GM18505 (cell line): ENCODE measurements at regions not wholly inside any gene's neighbourhood (a gene's known extent, or its start where the extent isn't known, plus 50 kb on each side); places are given as distances from the start of the nearest gene placed in this dataset.

Experiments
- ATAC-seq: cut with Tn5 transposase; IDR thresholded peaks from one replicate; pipeline ENCODE4 v1.9.1; 2021; ENCODE audit not compliant: unreplicated experiment
- POLR2A ChIP-seq: IDR thresholded peaks from 4 replicates; pipeline ENCODE4 v1.6.1; 2011; ENCODE audit warnings: borderline replicate concordance; ENCODE audit not compliant: insufficient read depth, insufficient read length; ENCODE audit errors: extremely low read depth

DNA sequence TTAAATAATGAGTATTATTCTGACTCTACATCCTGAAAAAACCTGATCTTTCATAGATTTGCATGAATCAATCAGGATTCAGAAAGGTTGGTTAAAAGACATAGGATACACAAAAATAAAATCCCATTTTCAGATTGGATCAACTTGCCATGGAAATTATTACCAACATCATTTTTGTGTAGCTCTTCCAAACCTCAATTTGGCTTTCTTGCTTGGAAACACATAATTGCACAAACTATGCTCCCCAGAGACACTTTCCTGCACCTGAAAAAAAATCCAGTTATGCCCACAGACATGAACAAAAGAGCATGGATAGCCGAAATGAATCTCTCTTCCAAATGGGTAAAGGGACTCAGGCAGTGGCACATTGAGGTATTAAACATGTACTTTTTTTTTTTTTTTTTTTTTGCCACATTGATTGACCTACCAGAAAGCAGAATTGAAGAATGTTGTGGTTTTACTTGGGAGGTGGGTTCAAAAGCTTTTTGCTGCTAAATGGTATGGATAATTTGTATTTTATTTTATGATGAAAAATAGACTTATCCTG is 135.4 kb upstream of the FBN2 start:
- no peak for TF ChIP-seq POLR2A
- ATAC-seq, result no peak

DNA sequence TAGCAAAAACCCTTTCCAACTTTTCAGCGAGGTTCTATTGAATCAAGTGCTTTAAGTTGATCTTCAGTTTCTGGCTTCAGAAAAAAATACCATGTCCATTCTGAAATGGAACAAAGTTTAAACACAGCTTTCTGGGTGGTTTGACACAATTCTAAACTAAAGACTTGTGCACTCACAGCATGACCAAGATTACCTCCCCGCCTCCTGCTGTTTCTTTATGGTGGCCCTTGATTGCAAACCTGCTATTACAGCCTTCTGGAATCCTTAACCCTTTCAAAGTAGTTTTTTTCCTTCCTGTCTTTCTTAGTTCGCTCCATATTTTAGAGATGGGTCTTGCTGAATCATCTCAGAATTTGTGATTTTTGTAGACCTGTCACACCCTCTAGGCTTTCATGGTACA is 135.9 kb upstream of the FBN2 start:
- no peak for ATAC-seq
- TF ChIP-seq POLR2A, result no peak

DNA sequence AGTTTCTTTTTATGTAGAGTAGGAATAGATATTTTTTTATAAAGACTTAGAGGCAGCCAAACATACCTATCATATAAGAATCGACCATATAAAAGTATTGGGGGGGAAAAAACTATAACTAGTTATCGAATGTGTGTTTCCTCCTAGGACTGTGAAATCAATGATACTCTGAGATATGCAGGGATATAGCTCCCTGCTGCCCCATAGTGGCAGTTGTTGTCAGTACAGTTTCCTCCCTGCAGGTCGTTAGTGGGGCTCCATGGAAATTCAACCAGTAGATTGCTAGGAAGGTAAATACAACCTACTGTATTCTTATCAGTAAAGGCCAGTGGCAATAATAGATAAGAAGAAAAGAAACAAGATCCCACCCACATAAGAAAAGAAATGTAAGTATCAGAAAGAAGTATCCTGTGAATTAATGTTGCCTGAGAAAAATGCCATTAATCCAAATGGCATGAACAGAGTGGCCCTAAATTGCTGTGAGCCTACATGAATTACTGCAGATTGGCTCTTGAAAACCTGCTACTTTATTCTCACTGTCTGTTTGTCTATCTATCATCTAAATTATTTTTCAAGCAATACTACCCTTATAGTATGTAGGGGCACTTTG is 136.9 kb upstream of the FBN2 start:
- ATAC-seq, result peak; percentile 88
- no peak for TF ChIP-seq POLR2A

DNA sequence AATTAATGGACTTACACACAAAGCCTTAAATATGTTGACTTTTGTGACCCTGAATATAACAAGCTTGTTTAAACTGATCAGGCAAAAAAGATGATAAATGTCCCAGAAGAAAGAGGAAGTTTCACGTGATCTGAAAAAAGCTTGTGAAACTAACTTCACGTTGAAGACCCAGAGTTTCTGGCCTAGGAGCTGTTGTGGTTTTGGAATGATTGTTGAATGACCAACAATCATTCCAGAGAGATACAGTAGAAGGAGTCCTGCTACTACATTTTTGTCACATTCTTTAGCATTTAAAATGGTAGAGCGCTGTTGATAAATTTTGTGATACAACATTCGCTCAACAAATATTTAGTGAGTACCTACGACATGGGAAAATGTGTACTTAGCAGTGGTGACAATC is 143.1 kb upstream of the FBN2 start:
- no peak for TF ChIP-seq POLR2A
- ATAC-seq, result no peak

DNA sequence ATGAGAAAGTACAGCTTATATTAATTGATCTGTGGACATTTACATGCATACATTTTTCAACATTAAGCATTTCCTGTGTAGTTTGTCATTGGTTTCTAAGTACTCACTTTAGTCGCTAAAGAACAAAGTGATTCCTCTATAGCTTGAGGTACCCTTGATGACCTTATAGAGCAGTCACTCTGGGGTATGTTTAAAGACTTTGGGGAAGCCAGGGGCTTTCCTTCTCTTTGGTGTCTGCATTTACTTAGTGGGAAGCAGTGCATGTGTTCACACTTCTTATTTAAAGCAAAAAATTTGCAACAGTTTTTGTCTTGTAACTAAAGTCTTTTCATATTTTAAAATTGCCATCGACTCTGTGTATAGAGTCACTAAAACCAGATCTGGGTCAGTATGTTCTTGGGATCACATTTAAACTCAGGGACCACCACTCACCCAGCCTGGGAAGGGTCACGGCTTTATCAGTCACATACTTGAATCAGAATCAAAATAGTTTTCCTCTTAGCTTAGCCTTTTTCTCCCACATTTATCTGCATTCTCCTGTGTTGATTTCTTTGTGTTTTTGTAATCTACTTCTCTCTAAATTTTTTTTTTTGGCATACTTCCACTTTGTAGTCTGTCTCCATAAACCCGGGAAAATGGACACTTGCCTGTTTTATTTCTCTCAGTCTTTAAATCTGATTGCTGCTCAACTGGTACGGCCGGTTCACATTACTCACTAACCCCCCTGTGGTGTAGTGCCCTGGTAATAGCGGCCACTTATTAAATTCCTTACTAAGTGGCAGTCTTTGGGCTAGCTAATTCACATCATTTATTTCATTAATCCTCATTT is 143.9 kb upstream of the FBN2 start:
- no peak for ATAC-seq
- no peak for TF ChIP-seq POLR2A

DNA sequence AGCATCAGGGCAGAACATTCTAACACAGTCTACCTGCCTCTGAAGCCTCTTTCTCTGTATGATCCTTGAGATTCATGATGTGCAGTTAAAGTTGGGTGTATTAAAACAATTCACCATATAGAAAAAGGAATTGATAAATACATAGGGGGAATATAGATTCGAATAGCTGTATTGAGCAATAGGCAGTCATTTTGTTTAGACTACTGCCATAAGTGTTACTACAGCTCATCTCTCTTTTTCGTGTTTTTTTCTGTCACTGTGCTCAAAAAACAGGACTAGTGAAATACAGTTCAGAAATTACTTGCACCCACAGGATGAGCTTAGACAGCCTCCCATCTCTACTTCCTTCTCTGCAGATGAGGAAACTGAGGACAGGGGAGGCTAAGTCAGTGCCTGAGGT is 144.6 kb upstream of the FBN2 start:
- ATAC-seq, result no peak
- TF ChIP-seq POLR2A, result no peak

DNA sequence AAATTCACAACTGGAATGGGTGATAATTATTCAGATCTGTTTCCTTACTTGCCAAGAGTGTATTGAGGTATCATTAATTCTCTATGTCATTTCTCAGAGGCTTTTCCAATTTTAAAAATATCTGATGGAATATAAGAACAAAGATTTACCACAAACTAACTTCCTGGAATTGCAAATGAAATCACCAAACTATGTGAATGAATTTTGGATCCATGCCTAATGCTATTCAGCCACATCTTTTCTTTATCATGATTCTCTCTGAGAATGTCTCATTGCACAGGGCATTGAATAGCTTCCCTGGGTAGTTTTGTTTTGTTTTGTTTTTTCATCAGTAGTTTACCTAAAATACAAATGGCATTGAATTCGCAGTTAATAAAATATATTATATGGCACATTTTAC is 146.9 kb upstream of the FBN2 start:
- TF ChIP-seq POLR2A, result no peak
- ATAC-seq, result no peak

DNA sequence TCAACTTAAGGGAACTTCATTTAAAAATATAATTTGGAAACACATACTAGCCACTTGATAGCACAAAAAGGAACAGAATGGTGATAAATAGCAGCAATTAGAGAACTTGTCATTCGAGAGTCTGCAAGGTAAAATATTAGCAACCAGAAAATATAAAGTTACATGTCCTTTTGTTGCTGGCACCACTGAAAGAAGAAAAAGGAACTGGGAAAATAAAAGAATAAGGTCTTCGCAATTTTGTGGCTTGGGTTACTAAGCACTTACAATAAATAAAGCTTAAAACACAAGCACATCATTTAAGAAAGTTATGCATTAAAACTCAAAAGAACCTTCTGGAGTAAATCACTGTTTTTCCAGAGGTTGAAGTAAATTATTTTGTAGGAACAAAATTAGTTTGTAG is 149.9 kb upstream of the FBN2 start:
- no peak for ATAC-seq
- TF ChIP-seq POLR2A, result no peak

DNA sequence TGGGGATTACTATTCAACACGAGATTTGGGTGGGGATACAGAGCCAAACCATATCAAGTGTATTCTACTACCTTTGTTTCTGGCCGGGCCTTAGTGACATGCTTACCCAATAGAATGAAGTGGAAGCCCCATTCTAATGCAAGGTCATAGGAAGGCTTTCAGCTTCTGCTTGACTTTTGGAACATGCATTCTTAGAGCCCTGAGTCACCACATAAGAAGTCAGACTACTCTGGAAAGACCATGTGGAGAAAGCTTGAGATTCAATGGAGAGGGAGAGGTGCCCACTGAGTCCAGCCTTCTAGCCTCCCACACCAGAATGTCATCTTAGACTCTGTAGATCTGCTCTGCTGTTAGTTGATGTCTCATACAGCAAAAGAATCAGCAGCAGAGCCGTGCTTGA is 155.7 kb upstream of the FBN2 start:
- TF ChIP-seq POLR2A, result no peak

DNA sequence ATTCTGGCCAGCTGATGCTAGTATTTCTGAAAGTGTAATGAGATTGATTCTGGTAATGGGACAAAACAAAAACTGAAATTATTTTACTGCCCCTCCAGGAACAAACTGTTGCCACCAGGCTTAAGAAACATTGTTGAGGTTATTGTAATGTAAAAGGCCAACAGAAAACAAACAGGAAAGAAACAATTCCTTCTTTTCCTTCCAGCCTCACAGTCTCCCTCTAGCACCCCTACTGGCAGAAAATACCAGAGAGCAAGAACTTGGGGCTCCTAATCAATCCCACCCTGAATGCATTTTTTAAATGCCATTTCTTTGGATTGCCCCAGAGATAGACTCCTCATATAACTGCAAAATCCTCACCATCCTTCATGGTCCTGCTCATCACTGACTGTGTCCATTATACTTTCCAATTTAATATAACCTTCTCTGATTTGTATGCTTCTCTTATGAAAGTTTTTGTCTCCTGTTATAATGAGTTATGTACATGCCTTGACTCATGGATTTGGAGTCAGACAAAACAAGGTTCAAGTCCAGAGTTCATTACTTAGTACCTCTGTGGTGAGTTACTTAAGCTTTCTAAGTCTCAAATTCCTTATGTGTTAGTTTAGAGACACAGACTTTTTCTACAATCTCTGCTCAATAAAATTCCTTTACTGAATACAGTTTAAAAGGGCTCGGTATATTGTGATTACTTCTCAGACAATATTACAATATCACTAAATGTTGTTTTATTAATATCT is 157.9 kb upstream of the FBN2 start:
- ATAC-seq, result no peak
- no peak for TF ChIP-seq POLR2A

More for the DNA sequence above, 155.7 kb upstream of the FBN2 start:
- no peak for ATAC-seq

DNA sequence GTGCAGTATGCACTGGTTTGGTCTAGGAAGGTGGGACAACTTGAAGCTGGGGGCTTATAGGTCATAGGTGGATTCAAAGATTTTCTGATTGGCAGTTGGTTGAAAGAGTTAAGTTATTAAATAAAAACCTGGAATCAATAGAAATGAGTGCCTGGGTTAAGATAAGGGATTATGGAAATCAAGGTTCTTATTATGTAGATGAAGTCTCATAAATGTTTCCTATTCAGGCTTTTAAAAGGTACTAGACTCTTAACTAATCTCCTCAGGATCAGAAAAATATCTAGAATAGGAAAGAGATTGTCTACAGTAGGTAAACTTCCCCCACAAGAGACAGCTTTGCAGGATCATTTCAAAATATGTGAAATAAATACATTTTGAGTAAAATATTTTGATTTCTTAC is 163.3 kb upstream of the FBN2 start:
- TF ChIP-seq POLR2A, result no peak

DNA sequence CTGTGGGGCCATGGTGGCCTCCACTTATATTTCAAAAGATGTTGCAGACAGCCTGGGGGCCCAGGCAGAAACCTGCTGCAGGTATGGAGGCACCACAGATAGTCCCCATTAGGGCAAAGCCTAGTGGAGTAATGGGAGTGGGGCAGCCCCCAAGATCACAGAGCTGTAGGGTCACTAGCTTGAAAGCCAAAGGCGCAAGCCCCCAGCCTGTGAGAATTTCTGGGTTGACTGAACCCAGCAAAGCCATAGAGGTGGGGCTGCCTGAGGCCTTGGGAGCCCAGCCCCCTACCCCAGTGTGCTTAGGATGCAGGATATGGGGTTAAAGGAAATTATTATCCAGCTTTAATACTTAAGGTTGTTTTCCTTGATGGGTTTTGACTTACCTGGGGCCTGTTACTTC is 165.3 kb upstream of the FBN2 start:
- TF ChIP-seq POLR2A, result no peak
- no peak for ATAC-seq

More for the DNA sequence above, 163.3 kb upstream of the FBN2 start:
- no peak for ATAC-seq

DNA sequence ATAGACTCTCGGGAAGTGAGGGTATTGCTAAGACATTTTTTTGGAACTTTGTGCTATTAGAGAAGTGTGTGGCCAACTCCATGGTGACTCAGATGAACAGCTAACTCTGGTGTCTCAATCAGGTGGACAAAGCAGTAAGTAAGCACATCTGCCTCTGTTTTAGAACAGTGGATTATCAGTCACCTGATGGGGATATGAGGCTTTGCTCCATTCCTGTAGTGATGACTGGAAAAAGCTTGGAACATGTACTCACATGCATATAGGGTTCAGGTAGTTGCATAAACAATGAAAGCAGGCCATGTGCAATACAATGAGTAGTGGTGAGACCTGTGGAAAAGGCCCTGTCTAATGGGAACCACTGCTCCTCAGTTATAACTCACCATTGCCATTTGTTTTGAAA is 168.2 kb upstream of the FBN2 start:
- no peak for ATAC-seq
- no peak for TF ChIP-seq POLR2A
